MG63 (cell line): ENCODE measurements at regions not wholly inside any gene's neighbourhood (a gene's known extent, or its start where the extent isn't known, plus 50 kb on each side); places are given as distances from the start of the nearest gene placed in this dataset.
A peak's percentile ranks its signal among the peaks of the same experiment; 100 is the strongest.

Experiments
- DNase-seq: peaks from one replicate; pipeline ENCODE4 v3.0.0-alpha.2; 2020
- H3K27me3 ChIP-seq: fragments of 250-450 bp; sonication (Bioruptor Pico); 2 replicates; pipeline ENCODE4 v1.5.1; 2020; ENCODE audit warnings: mild to moderate bottlenecking, moderate library complexity
- H3K36me3 ChIP-seq: fragments of 250-450 bp; sonication (Bioruptor Pico); 2 replicates; pipeline ENCODE4 v1.5.1; 2020; ENCODE audit warnings: mild to moderate bottlenecking, moderate library complexity
- H3K4me3 ChIP-seq: fragments of 250-450 bp; sonication (Bioruptor Pico); 2 replicates; pipeline ENCODE4 v1.5.1; 2020; ENCODE audit warnings: mild to moderate bottlenecking, moderate library complexity
- H3K9me3 ChIP-seq: fragments of 250-450 bp; sonication (Bioruptor Pico); 2 replicates; pipeline ENCODE4 v1.5.1; 2020; ENCODE audit warnings: mild to moderate bottlenecking, moderate library complexity

DNA sequence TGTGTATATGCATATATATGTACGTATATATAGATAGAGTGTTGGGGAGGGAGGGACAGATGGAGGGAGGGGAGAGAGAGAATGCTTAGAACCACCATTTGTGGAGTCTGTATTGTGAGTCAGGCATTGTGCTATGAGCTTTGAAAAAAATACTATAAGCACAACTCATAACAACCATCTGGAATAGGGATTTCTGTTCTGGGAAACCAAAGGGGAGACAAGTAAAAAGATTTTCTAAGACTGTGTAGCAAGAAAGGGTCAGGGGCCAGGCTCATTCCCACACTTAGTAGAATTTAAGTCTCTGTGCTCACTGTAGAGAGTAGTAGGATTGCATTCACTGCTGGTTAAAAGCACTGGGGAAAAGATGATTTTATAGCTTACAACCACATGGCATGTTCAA, 202.3 kb upstream of the SGCD start:
- H3K9me3 ChIP-seq, result no peaks in the 10 kb centered on the region; the same call in 1 of the 2 replicates
- no peaks in the 10 kb centered on the region for H3K27me3 ChIP-seq
- no peak overlapping the region for H3K4me3 ChIP-seq
- no peaks in the 10 kb centered on the region for H3K36me3 ChIP-seq
- no peak for DNase-seq

DNA sequence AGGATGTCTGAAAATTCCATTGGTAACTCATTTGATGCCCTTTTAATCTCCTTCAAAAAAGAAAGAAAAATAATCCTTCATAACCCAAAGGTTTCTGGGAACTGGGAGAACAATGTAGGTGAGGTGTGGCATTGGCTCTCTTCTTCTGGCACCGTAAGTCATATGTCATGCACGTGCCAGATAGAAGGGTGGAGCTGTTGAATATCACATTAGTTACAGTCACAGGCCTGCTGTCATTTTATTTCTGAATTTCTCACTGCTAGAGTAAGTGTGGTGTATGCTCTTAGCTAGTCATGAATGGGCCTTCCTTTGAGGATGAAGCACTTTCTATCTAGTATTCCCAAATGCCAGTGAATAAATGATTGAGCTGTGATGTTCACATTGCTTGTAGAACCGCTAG, 201.8 kb upstream of the SGCD start:
- H3K27me3 ChIP-seq, result no peaks in the 10 kb centered on the region
- no peak for DNase-seq
- no peak overlapping the region for H3K4me3 ChIP-seq
- H3K36me3 ChIP-seq, result no peaks in the 10 kb centered on the region
- no peaks in the 10 kb centered on the region; the same call in 1 of the 2 replicates for H3K9me3 ChIP-seq

DNA sequence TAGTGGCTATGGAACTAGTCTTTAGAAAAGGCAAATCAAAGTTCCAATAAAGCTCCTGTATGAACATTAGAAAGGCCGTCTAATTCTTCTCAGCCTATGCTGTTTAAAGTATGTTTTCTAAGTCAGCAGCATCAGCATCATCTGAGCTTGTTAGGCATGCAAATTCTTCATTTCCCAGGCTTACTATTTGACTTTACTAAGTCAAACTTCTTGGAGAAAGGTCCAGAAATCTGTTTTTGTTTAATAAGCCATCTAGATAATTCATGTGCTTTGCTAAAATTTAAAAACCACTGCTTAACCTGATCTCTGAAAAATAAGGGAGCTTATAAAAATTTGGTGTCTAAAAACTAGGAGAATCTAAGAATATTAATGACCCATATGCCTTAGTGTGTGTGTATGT, 200.2 kb upstream of the SGCD start:
- H3K27me3 ChIP-seq, result no peaks in the 10 kb centered on the region
- H3K9me3 ChIP-seq, result no peaks in the 10 kb centered on the region; the same call in 1 of the 2 replicates
- DNase-seq, result no peak

DNA sequence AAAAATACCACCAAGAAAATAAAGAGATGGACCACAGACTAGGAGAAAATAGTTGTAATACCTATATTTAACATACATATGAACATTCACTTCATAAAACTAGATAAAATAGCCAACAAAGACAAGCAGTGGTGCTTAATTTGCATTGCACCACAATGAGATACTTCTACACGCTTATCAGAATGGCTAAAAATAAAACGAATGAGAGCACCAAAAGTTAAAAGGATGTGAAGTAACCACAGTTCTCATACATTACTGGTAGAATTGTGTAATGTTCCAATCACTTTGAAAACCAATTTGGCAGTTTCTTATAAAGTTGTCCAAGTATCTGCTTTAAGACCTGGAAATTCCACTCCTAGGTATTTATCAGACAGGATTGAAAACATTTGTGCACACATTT, 198.9 kb upstream of the SGCD start:
- Histone ChIP-seq H3K9me3 (no peaks in the 10 kb centered on the region; the same call in 1 of the 2 replicates), H3K36me3 (no peaks in the 10 kb centered on the region), H3K4me3 (no peak overlapping the region), H3K27me3 (no peaks in the 10 kb centered on the region)
- no peak for DNase-seq

More for the DNA sequence above, 200.2 kb upstream of the SGCD start:
- Histone ChIP-seq H3K4me3 (no peak overlapping the region), H3K36me3 (no peaks in the 10 kb centered on the region)

DNA sequence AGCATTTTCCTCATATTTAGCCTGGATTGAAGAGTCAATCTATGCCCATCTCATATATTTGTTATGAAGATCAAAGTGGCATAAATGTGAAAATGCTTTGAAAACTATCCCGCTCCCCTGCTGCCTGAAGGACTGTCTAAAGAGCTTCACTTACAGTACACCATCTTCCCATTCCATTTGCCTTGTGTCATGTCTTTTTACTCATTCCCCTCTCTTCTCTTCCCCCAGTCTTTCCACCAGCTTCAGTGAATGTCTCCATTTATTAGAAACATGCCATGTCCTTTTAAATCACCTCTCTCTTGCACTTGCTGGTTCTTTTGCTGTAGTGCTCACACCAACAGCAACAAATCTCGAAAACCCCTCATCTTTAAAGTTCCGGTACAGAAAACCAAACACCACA, 192.7 kb upstream of the SGCD start:
- no peak for DNase-seq
- Histone ChIP-seq H3K27me3 (no peaks in the 10 kb centered on the region), H3K36me3 (no peaks in the 10 kb centered on the region), H3K9me3 (no peaks in the 10 kb centered on the region), H3K4me3 (no peak overlapping the region)

DNA sequence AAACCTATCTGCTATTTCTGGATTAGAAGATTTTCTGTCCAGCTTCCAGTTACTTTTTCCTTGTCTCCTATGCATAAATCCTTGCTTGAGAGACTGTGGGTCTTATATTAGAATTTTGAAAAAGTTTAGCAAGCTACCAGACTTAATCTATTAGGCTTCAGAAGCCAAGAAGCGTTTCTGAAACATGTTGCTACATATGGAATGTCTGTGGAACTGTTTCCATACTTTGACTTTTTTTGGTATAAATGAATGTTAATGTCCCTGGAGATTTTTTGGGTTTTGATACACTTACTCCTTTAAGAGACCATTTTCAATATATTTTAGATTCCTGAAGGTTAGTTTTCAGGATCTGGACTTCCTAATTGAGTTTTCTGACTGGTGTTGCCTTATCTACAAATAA, 191.4 kb upstream of the SGCD start:
- Histone ChIP-seq H3K9me3 (no peaks in the 10 kb centered on the region), H3K27me3 (no peaks in the 10 kb centered on the region), H3K4me3 (no peak overlapping the region), H3K36me3 (no peaks in the 10 kb centered on the region)
- DNase-seq, result no peak

DNA sequence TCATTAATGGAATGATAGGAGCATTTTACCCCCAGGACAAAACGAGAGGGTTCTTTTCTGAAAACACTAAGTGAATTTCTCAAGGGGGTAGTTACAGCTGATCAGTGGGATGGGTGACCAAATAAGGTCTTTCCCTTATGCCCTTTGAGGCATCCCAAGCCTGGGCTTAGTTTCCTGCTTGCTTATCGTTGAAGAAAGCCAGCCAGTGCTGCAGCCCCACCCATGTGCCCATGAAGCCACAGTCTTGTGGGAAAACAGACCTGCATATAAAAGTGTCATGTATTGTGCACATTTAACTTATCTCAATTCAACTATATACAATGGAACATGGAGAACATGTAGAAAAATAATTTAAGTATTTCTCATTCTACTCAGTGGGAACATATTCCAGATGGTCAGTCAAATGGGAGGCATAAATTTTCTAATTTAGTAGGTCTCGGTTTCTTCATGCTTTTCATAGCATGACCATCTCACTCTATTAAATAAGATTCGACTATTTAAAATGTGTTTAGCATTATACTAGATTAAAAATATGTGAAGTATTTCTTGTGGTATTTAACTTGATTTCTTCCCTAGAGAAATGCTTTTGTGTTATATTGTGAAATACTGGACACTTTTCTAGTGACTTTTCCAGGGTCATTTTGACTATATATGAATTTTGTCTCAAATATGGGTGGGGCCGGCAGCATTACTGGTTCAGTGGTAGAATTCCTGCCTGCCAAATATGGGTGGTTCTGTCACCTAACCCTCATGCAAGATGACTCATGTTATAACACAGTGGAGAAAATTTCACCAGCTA, 189.7 kb upstream of the SGCD start:
- H3K27me3 ChIP-seq, result no peaks in the 10 kb centered on the region
- peaks cover 1% of the 10 kb centered on the region for H3K9me3 ChIP-seq
- DNase-seq, result peak; percentile 42
- H3K36me3 ChIP-seq, result no peaks in the 10 kb centered on the region
- no peak overlapping the region for H3K4me3 ChIP-seq

DNA sequence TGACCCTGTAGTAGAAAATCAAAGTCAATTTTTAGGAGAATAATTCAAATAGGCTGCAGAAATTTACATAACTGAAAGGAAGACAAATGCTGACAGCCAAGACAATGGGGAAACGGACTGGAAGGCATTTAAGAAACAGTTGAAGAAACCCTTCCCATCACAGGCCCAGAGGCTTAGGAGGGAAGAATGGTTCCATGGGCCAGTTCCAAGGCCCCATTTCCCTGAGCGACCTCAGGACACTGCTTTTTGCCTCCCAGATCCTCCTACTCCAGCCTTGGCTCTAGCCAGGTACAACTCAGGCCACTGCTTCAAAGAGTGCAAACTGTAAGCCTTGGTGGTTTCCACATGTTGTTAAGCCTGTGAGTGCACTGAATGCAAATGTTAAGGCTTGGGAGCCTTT, 184.1 kb upstream of the SGCD start:
- Histone ChIP-seq H3K9me3 (peaks cover 9% of the 10 kb centered on the region), H3K36me3 (no peaks in the 10 kb centered on the region), H3K27me3 (no peaks in the 10 kb centered on the region), H3K4me3 (no peak overlapping the region)
- no peak for DNase-seq

DNA sequence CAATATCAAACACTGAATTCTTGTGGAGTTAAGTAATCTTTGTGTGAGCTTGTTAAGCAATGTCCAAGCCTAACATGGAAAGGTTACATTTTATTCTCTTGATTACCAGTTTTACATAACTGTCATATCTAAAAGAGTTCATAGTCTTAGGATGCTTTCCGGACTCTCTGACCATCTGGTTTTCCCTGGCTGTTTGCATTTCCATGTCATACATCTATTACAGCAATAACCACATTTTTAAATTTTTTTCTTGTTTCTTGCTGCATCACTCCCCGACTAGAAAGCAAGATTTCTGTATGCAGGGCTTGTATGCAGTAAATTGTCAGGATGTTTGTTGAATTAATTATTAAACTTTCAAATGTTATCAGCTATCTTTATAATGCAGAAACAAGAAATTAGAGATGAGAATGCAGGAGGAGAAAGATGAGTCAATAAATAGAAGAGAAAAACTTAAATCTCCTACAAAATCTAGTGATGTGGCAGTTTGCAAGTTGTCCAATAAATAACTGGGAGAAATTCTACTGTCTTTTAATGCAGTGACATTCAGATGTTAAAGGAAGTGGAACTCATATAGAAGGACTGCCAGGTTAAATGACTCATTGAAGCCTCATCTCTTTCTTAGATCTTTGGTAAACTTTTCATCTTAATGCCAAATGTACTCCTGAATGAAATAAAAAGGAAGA, 179.6 kb upstream of the SGCD start:
- no peaks in the 10 kb centered on the region for H3K36me3 ChIP-seq
- H3K27me3 ChIP-seq, result no peaks in the 10 kb centered on the region
- no peak for DNase-seq
- no peak overlapping the region for H3K4me3 ChIP-seq
- H3K9me3 ChIP-seq, result peaks cover 6% of the 10 kb centered on the region

DNA sequence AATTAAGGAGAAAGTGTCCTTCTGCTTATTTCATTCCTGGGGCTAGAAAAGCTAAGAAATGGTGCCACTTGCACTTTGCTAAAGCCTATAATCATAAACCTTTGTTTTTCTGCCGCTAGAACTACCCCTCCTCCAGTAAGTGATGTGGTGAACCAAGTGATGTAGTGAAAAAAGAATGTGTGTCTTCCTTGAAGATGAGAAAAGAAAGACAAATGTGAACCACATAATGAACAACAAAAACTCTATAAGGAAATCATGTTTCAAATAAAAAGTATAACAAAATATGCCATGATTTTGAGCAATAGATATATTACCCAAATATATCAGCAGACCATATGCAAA, 179.0 kb upstream of the SGCD start:
- no peaks in the 10 kb centered on the region for H3K36me3 ChIP-seq
- peaks cover 4% of the 10 kb centered on the region for H3K9me3 ChIP-seq
- no peak for DNase-seq
- no peaks in the 10 kb centered on the region for H3K27me3 ChIP-seq
- H3K4me3 ChIP-seq, result no peak overlapping the region

DNA sequence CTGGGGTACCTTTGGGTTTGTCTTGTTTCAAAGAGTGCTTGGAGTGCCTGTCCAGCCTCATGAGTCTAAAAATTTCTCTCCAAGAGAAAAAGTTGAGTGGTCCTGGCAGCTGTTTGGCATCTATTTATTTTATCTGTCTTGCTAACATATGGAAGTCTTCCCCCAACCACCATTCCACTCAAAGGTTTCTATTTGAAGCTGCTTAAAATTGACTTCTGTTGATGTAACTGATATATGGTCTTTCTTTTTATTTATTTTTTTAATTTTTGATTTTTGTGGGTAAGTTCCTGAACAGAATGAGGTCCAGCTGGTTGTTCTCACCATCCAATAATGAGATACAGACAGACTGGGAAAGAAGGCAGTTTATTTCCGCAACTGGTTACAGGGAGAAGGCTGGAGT, 178.7 kb upstream of the SGCD start:
- no peak for DNase-seq
- no peak overlapping the region for H3K4me3 ChIP-seq

DNA sequence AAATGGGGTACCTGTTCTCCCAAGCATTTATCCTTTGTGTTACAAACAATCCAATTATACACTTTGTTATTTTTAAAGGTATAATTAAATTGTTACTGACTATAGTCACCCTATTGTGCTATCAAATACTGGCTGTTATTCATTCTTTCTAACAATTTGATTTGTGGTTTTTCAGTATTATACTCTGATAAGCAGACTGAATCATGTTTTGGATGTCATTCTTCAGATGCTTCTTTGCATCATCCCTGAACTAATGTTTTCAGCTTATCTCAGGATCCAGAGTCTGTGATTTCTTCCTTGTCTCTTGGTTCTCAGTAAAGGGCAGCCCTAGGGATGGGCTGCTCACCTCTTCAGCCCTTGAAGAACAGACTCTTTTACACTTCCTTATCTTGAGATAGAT, 177.8 kb upstream of the SGCD start:
- Histone ChIP-seq H3K27me3 (no peaks in the 10 kb centered on the region), H3K36me3 (no peaks in the 10 kb centered on the region), H3K9me3 (no peaks in the 10 kb centered on the region), H3K4me3 (no peak overlapping the region)
- DNase-seq, result no peak

More for the DNA sequence above, 178.7 kb upstream of the SGCD start:
- Histone ChIP-seq H3K27me3 (no peaks in the 10 kb centered on the region), H3K36me3 (no peaks in the 10 kb centered on the region), H3K9me3 (peaks cover 2% of the 10 kb centered on the region; the same call in 1 of the 2 replicates)

DNA sequence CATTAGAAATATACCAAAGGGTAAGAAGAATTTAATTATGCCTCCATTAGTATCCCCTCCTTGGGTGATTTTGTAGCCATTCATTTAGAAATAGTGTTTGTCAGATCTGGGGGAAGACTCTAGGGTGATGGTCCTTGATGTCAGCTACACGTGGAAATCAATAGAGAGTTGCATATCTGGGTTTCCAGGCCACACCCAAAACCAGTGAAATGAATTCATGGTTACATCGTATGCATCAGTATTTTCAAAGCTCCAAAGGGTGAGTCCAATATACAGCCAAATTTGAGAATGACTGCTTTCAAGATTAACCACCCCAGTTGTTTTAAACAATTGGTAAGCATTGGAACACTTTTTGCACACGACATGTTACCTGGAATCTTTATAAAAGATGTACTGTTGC, 173.4 kb upstream of the SGCD start:
- Histone ChIP-seq H3K4me3 (no peak overlapping the region), H3K9me3 (no peaks in the 10 kb centered on the region), H3K36me3 (no peaks in the 10 kb centered on the region), H3K27me3 (no peaks in the 10 kb centered on the region)
- no peak for DNase-seq

DNA sequence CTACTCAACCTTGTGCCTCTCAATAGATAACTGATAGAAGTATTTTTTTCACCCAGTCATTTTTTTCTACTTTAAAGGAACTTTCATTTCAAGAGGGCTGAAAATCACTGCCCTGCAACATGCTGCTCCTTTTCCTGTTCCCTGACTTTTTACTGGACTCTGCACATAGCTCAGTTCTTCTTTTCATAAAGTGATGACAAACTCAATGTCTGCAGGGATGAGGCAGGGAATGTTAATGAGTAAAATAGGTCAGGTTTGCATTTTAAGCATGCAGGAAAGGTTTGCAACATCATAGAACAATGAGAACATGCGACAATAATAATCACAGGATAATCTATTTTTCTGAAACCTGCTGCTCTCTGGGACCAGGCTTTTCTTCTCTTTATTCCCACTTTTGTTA, 172.2 kb upstream of the SGCD start:
- DNase-seq, result no peak
- Histone ChIP-seq H3K9me3 (no peaks in the 10 kb centered on the region), H3K4me3 (no peak overlapping the region), H3K27me3 (no peaks in the 10 kb centered on the region), H3K36me3 (no peaks in the 10 kb centered on the region)

DNA sequence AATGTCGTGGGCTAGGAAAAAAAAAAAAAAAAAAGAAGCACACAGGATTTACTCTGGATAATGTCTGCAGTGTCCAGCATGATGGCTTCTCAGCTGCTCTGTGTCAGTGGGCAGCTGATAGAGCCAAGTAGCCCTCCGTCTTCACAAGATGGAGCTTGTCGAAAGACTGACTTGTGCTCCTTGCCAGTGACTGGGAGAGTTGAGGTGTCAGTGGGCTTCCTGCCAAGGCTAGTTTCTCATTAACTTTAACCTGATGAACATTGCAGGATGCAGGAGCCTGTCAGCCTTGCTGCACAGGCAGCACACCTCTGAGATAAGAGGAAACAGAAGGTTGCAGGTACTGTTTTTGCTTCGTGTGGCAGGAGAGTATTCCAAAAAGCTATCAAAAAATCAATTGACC, 171.4 kb upstream of the SGCD start:
- H3K27me3 ChIP-seq, result no peaks in the 10 kb centered on the region
- H3K4me3 ChIP-seq, result no peak overlapping the region
- DNase-seq, result no peak
- H3K9me3 ChIP-seq, result no peaks in the 10 kb centered on the region
- H3K36me3 ChIP-seq, result no peaks in the 10 kb centered on the region

DNA sequence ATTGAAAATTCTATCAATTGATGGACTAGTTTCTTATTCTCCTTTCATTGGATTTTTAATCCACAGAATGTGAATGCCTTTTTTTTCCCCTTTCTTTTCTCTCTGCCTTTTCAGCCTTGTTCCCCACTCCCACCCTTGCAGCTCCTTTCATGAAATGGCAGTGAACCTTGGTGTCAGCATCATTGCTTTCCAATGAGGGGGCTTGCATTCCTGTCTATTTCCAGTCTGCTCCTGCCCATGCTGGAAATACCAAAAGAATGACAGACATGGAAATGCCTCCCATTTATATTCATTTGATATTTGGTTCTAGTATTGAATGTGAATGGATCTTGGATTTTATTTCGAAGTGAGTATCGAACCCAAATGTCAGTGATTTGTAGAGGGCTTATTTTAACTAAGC, 162.7 kb upstream of the SGCD start:
- DNase-seq, result no peak
- H3K36me3 ChIP-seq, result no peaks in the 10 kb centered on the region
- H3K9me3 ChIP-seq, result no peaks in the 10 kb centered on the region; the same call in 1 of the 2 replicates
- no peaks in the 10 kb centered on the region for H3K27me3 ChIP-seq
- no peak overlapping the region for H3K4me3 ChIP-seq

DNA sequence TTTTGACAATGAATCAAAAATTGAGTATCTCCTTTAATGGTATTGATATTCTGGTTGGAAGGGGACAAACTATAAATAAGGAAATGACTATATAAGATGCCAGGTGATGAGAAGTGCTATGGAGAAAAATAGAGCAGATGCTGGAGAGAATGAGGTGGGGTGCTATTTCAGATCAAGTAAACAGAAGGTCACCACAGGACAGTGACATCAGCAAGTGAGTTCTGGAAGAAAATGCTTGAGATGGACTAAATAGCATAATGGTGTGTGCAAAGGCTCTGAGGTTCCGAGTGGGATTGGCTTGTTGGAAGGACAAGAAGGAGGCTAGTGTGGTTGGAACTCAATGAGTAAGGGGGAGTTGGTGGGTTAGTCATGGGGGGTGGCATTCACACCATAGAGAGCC, 157.5 kb upstream of the SGCD start:
- no peaks in the 10 kb centered on the region for H3K9me3 ChIP-seq
- no peak for DNase-seq
- H3K27me3 ChIP-seq, result no peaks in the 10 kb centered on the region; the same call in 1 of the 2 replicates
- no peaks in the 10 kb centered on the region for H3K36me3 ChIP-seq
- H3K4me3 ChIP-seq, result no peak overlapping the region

DNA sequence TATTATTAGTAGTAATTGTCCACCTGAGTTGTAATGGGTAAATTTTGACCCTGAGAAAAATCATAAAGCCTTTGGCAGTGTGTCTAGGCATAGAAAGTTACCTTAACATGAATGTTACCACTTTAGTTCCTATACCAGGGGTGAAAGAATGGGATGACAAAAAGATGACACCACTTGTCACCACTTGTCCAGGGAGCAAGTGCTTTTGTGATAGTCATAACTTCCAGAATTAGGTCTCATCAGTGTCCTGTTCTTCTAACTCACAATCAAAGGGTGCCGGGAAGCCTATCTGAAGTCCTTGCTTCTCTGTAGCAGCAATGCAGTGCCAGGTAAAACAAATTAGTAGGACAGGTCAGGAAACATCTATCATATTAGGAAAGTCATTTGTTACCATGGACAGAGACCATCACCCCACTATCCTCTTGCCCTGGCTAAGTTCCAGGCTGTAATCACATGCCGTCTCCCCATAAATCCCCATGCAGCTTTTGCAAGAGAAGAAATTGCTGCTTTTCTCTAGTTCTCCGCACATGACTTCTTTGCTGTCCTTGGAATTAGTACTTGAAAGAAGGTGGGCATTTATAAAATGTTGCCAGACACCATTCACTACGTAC, 156.5 kb upstream of the SGCD start:
- DNase-seq, result no peak
- Histone ChIP-seq H3K36me3 (no peaks in the 10 kb centered on the region), H3K27me3 (peaks cover 2% of the 10 kb centered on the region; the same call in 1 of the 2 replicates), H3K9me3 (no peaks in the 10 kb centered on the region), H3K4me3 (no peak overlapping the region)
